ENCODE measurements at regions not wholly inside any gene's neighbourhood (a gene's known extent, or its start where the extent isn't known, plus 50 kb on each side); places are given as distances from the start of the nearest gene placed in this dataset.

DNA sequence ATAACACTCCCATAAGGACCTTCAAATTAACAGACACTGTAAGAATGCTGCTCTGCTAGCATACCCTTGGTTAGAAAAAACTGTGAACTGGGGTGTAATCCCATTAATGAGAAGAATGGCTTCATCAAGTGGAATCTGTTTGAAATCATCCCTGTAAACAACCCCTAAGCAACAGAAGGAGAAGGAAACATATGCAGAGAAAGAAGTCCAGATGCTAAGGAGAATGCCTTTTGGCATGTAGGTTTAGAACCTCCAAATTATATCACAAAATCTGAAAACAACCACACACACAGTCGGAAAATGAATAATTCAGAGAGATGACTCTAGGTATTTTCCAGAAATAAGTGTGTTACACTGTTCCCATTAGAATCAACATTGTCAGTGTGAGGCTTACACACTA is 140.2 kb downstream of the NUAK1 start:
- peaks cover 16% of the 10 kb centered on the region for H3K4me1 Mint-ChIP-seq
- H3K27me3 Mint-ChIP-seq (ENCODE audit: low read depth, poor library complexity) = peaks cover 11% of the 10 kb centered on the region
- H3K9me3 Mint-ChIP-seq = no peaks in the 10 kb centered on the region
- H3K4me3 Mint-ChIP-seq = no peak overlapping the region
- no peaks in the 10 kb centered on the region for H3K36me3 Mint-ChIP-seq (ENCODE audit: low read depth)
- TF ChIP-seq, protein P1, sequence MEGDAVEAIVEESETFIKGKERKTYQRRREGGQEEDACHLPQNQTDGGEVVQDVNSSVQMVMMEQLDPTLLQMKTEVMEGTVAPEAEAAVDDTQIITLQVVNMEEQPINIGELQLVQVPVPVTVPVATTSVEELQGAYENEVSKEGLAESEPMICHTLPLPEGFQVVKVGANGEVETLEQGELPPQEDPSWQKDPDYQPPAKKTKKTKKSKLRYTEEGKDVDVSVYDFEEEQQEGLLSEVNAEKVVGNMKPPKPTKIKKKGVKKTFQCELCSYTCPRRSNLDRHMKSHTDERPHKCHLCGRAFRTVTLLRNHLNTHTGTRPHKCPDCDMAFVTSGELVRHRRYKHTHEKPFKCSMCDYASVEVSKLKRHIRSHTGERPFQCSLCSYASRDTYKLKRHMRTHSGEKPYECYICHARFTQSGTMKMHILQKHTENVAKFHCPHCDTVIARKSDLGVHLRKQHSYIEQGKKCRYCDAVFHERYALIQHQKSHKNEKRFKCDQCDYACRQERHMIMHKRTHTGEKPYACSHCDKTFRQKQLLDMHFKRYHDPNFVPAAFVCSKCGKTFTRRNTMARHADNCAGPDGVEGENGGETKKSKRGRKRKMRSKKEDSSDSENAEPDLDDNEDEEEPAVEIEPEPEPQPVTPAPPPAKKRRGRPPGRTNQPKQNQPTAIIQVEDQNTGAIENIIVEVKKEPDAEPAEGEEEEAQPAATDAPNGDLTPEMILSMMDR (IDR thresholded peaks at IDR 0.05) = no peak
- H3K27ac Mint-ChIP-seq = no peak overlapping the region
- no peak for DNase-seq

DNA sequence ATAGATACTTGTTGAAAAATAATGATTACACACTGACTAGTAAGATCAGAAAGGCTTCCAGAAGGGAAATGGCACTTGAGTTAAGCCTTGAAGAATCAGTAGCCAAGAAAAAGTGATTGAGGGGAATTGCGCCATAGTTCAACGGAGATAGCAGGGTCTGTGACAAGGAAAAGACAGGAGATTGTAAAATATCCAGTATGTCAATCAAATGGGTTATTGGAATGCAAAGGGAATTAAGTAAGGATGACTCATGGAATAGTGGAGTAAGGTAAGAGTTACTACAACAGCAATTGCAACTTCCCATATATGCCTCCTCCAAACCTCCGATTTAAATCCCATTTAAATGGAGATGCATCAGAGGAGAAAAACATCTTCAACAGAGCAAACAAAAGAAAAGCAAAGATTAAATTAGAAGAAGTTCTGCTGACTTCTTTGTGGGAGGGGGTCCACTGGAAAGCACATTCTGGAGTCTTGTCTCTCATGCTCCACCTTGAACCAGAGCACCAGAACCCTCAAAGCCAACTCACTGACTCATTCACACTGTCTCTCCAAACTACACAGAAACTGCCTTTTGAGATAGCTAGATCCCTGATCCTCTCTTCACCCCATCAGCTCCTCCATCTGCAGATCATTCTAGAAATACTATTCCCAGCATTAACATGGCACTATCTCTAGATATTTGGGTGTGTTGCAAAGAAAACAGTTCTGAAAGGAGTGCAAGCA is 138.2 kb downstream of the NUAK1 start:
- peaks cover 11% of the 10 kb centered on the region for H3K27me3 Mint-ChIP-seq (ENCODE audit: low read depth, poor library complexity)

DNA sequence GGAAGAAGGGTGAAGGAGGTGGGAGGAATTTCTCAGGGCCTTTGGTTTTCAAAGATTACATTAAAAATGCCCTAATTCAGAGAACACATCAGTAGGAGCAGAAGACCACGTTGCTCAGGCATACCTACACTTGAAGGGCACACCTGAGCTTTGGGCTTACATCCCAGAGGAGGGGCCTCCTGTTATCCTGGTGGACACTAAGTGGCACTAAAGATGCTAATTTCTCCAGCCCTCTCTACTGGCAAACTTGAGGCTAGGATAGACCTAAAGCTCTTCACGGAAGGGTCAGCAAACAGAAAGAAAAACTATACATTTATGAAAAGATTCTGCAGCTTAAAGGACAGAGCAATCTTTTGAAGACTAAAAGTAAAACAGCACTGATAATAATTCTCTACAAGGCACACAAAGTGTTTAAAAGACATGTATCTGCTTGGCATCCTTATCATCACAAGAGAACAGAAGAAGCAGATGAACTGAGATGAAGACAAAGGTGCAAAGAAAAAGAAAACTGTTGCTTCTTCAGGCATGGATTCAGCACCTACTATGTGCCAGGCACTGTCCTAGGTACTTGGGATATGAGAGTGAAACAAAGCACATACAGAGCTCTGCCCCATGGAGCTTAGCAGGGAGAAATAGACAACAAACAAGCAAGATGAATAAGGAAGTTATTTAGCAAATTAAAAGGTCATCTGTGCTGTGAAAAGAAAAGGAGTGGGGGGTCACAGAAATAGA is 137.5 kb downstream of the NUAK1 start:
- H3K4me3 Mint-ChIP-seq = no peak overlapping the region
- no peaks in the 10 kb centered on the region for H3K4me1 Mint-ChIP-seq
- TF ChIP-seq, protein P1 (IDR thresholded peaks at IDR 0.05) = no peak
- peaks cover 17% of the 10 kb centered on the region for H3K9me3 Mint-ChIP-seq
- H3K36me3 Mint-ChIP-seq (ENCODE audit: low read depth) = peaks cover 12% of the 10 kb centered on the region
- H3K27ac Mint-ChIP-seq = no peak overlapping the region
- H3K27me3 Mint-ChIP-seq (ENCODE audit: low read depth, poor library complexity) = peaks cover 11% of the 10 kb centered on the region
- no peak for DNase-seq

More for the DNA sequence above, 138.2 kb downstream of the NUAK1 start:
- H3K4me1 Mint-ChIP-seq = no peaks in the 10 kb centered on the region
- DNase-seq = no peak
- H3K27ac Mint-ChIP-seq = no peak overlapping the region
- no peak overlapping the region for H3K4me3 Mint-ChIP-seq
- peaks cover 17% of the 10 kb centered on the region for H3K9me3 Mint-ChIP-seq
- TF ChIP-seq, protein P1 (IDR thresholded peaks at IDR 0.05) = no peak
- peaks cover 12% of the 10 kb centered on the region for H3K36me3 Mint-ChIP-seq (ENCODE audit: low read depth)

DNA sequence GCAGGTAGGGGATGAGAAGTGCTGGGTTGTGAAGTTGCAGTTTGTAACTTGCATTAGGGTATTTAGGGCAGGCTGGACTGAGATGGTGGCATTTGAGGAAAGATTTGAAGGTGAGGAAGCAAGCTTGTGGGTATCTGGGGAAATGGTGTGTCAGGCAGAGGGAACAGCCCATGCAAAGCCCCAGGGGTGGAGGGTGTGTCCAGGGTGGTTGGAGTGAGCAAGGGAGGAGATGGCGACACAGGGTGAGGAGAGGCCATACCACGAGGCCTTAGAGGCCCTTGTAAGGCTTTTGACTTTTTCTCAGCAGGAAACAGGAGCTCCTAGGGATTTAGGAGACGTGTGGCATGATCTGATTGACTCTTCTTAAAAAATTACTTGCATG is 136.9 kb downstream of the NUAK1 start:
- TF ChIP-seq, protein P1 (IDR thresholded peaks at IDR 0.05) = no peak
- Mint-ChIP-seq H3K27ac (no peak overlapping the region), H3K9me3 (peaks cover 17% of the 10 kb centered on the region)

DNA sequence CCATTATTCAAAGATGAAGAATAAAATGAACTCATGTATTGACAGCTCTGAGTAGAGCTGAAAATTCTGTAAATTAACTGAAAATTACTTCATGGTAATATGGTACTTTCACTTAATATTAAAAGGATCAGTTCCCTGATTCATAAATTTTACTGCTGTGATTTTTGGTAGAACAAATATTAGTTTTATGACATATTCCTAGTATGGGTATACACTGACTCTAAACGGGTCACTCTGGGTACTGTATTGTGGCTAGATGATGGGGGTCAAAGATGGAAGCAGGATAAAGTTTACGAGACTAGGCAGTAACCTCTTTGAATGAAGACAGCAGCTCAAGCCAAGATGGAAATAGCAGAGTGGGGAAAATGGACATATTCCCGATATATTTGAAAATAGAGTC is 135.5 kb downstream of the NUAK1 start:
- no peak for DNase-seq
- H3K36me3 Mint-ChIP-seq (ENCODE audit: low read depth) = peaks cover 12% of the 10 kb centered on the region
- H3K4me3 Mint-ChIP-seq = no peak overlapping the region
- no peak overlapping the region for H3K27ac Mint-ChIP-seq
- H3K4me1 Mint-ChIP-seq = no peaks in the 10 kb centered on the region
- peaks cover 17% of the 10 kb centered on the region for H3K9me3 Mint-ChIP-seq
- H3K27me3 Mint-ChIP-seq (ENCODE audit: low read depth, poor library complexity) = peaks cover 15% of the 10 kb centered on the region
- TF ChIP-seq, protein P1 (IDR thresholded peaks at IDR 0.05) = no peak

More for the DNA sequence above, 136.9 kb downstream of the NUAK1 start:
- no peak overlapping the region for H3K4me3 Mint-ChIP-seq
- no peak for DNase-seq
- peaks cover 15% of the 10 kb centered on the region for H3K27me3 Mint-ChIP-seq (ENCODE audit: low read depth, poor library complexity)
- no peaks in the 10 kb centered on the region for H3K4me1 Mint-ChIP-seq
- H3K36me3 Mint-ChIP-seq (ENCODE audit: low read depth) = peaks cover 12% of the 10 kb centered on the region
